ENCODE measurements at regions not wholly inside any gene's neighbourhood (a gene's known extent, or its start where the extent isn't known, plus 50 kb on each side); places are given as distances from the start of the nearest gene placed in this dataset.

GRCh38 chr4:100269446-100269845, 79.2 kb upstream of the DDIT4L start:
- no peak for TF ChIP-seq RAD21 (IDR thresholded peaks at IDR 0.05; ENCODE audit: low read depth)
- TF ChIP-seq POLR2AphosphoS5 (IDR thresholded peaks at IDR 0.05; ENCODE audit: low read depth, low read length), result no peak
- TF ChIP-seq POLR2A (IDR thresholded peaks at IDR 0.05; ENCODE audit: borderline replicate concordance, extremely low read depth, insufficient read depth, insufficient read length), result no peak
- TF ChIP-seq, protein P1, sequence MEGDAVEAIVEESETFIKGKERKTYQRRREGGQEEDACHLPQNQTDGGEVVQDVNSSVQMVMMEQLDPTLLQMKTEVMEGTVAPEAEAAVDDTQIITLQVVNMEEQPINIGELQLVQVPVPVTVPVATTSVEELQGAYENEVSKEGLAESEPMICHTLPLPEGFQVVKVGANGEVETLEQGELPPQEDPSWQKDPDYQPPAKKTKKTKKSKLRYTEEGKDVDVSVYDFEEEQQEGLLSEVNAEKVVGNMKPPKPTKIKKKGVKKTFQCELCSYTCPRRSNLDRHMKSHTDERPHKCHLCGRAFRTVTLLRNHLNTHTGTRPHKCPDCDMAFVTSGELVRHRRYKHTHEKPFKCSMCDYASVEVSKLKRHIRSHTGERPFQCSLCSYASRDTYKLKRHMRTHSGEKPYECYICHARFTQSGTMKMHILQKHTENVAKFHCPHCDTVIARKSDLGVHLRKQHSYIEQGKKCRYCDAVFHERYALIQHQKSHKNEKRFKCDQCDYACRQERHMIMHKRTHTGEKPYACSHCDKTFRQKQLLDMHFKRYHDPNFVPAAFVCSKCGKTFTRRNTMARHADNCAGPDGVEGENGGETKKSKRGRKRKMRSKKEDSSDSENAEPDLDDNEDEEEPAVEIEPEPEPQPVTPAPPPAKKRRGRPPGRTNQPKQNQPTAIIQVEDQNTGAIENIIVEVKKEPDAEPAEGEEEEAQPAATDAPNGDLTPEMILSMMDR (IDR thresholded peaks at IDR 0.05 in 2 of 3, conservative IDR thresholded peaks at IDR 0.05 in 1 of 3; ENCODE audit: borderline replicate concordance in 1 of 3, insufficient read depth in 1 of 3, low read depth in 2 of 3, low read length in 2 of 3), result no peak
- TF ChIP-seq TCF7L2 (IDR thresholded peaks at IDR 0.05; ENCODE audit: borderline replicate concordance, extremely low read depth, insufficient read depth, insufficient read length), result no peak
